ENCODE measurements at regions not wholly inside any gene's neighbourhood (a gene's known extent, or its start where the extent isn't known, plus 50 kb on each side); places are given as distances from the start of the nearest gene placed in this dataset.

DNA sequence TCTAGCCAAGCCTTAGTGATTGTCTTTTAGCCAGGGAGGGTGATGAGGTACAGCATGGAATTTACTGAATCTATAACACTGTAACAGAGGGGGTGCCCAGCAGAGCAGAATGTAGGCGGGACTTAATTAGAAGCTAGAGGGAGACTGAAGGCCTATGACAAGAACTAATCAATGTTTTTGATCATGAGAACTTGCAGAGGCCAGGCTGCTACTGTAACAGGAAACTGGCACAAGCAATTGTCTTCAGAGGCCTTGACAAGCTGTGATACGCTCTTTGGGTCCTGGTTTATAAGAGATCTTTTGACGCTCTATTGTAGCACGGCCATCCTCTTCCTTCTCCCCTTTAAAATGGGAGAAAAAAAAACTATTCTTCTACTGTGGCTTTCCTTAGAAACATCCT, 1297.3 kb downstream of the JRKL start:
- no peak overlapping the region for H3K27ac ChIP-seq (ENCODE audit: low read depth in 1 of 2, low read length in 2 of 2)
- Mint-ChIP-seq H3K4me3 (no peak overlapping the region), H3K36me3 (no peaks in the 10 kb centered on the region), H3K9me3 (peaks cover 0 to 14% (median 5%) of the 10 kb centered on the region in 7 donors), H3K27ac (no peak overlapping the region), H3K27me3 (ENCODE audit: low read depth in 3 of 3) (no peaks in the 10 kb centered on the region), H3K4me1 (no peaks in the 10 kb centered on the region)
- no peaks in the 10 kb centered on the region for H3K4me1 ChIP-seq (ENCODE audit: control insufficient read depth in 1 of 2, insufficient read depth in 2 of 2, low read length in 2 of 2)
- no peak for DNase-seq
- WGBS (ENCODE audit: insufficient coverage), result no CpG with 5 or more reads among the region's 4 CpGs
- TF ChIP-seq CTCF (IDR thresholded peaks at IDR 0.05), result no peak
- intact Hi-C loops (cut with micrococcal nuclease), result no loop called here
- H3K4me3 ChIP-seq (replicated peaks in 1 of 3; ENCODE audit: low read depth in 2 of 3, low read length in 3 of 3), result no peak overlapping the region
- H3K79me2 ChIP-seq (ENCODE audit: insufficient read depth, low read length), result no peaks in the 10 kb centered on the region
- H3K9me3 ChIP-seq (replicated peaks in 1 of 2; ENCODE audit: control insufficient read depth in 1 of 2, insufficient read depth in 1 of 2, low read length in 2 of 2), result peaks cover 8 to 16% of the 10 kb centered on the region in 2 donors
- H3K4me2 ChIP-seq (replicated peaks; ENCODE audit: extremely low read depth, low read length, poor library complexity, severe bottlenecking), result no peak overlapping the region
- H3K36me3 ChIP-seq (replicated peaks in 1 of 2; ENCODE audit: control insufficient read depth in 1 of 2, insufficient read depth in 2 of 2, low read length in 2 of 2), result no peaks in the 10 kb centered on the region
- no peak overlapping the region for H3K9ac ChIP-seq (ENCODE audit: insufficient read depth, low read length, poor library complexity, severe bottlenecking)
- H2AFZ ChIP-seq (ENCODE audit: insufficient read depth, low read depth, low read length, poor library complexity, severe bottlenecking), result no peak overlapping the region
- no peaks in the 10 kb centered on the region for H3K27me3 ChIP-seq (ENCODE audit: control insufficient read depth in 2 of 2, insufficient read depth in 2 of 2, low read length in 2 of 2)
- no peaks in the 10 kb centered on the region for H4K20me1 ChIP-seq (ENCODE audit: insufficient read depth, low read length)

DNA sequence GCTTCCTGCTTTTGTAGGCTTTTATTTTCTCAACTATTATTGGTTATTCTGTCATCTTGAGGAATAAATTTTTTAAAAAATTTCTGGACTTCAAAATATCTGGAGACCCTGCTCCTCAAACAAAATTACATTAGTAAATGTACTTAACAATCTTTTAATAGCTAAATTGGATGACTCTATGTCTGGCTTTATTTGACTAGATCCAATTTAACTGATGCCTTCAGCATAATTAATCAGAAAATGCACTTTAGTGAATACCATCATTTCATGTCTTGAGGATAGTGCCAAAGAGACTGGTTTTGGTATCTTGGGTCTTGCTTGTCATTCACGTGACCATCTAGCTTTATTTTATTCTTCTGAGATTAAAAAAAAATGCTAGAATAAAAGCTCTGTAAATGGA, 1301.2 kb downstream of the JRKL start:
- Histone ChIP-seq H3K36me3 (replicated peaks in 1 of 2; ENCODE audit: control insufficient read depth in 1 of 2, insufficient read depth in 2 of 2, low read length in 2 of 2) (no peaks in the 10 kb centered on the region), H2AFZ (ENCODE audit: insufficient read depth, low read depth, low read length, poor library complexity, severe bottlenecking) (no peak overlapping the region), H3K4me1 (ENCODE audit: control insufficient read depth in 1 of 2, insufficient read depth in 2 of 2, low read length in 2 of 2) (no peaks in the 10 kb centered on the region), H3K9ac (ENCODE audit: insufficient read depth, low read length, poor library complexity, severe bottlenecking) (no peak overlapping the region), H3K4me3 (replicated peaks in 1 of 3; ENCODE audit: low read depth in 2 of 3, low read length in 3 of 3) (no peak overlapping the region), H3K79me2 (ENCODE audit: insufficient read depth, low read length) (no peaks in the 10 kb centered on the region), H3K27me3 (ENCODE audit: control insufficient read depth in 2 of 2, insufficient read depth in 2 of 2, low read length in 2 of 2) (no peaks in the 10 kb centered on the region), H3K4me2 (replicated peaks; ENCODE audit: extremely low read depth, low read length, poor library complexity, severe bottlenecking) (no peak overlapping the region), H3K9me3 (replicated peaks in 1 of 2; ENCODE audit: control insufficient read depth in 1 of 2, insufficient read depth in 1 of 2, low read length in 2 of 2) (peaks cover 3 to 8% of the 10 kb centered on the region in 2 donors), H3K27ac (ENCODE audit: low read depth in 1 of 2, low read length in 2 of 2) (no peak overlapping the region), H4K20me1 (ENCODE audit: insufficient read depth, low read length) (no peaks in the 10 kb centered on the region)
- no peak overlapping the region for H3K4me3 Mint-ChIP-seq
- no peak overlapping the region for H3K27ac Mint-ChIP-seq
- H3K9me3 Mint-ChIP-seq, result peaks cover 0 to 8% (median 2%) of the 10 kb centered on the region in 7 donors
- no peak for DNase-seq
- no peaks in the 10 kb centered on the region for H3K36me3 Mint-ChIP-seq
- no peaks in the 10 kb centered on the region for H3K4me1 Mint-ChIP-seq
- no peak for TF ChIP-seq CTCF (IDR thresholded peaks at IDR 0.05)
- intact Hi-C loops (cut with micrococcal nuclease), result no loop called here
- no peaks in the 10 kb centered on the region for H3K27me3 Mint-ChIP-seq (ENCODE audit: low read depth in 3 of 3)
- no CpG with 5 or more reads among the region's 1 CpG for WGBS (ENCODE audit: insufficient coverage)

Data from CD14-positive monocyte (primary cell).